Stimulated activated CD4-positive, alpha-beta T cell treated with anti-CD3 and anti-CD28 coated beads, Interleukin-4, amount 100 ng/mL, for 24 hours (primary cell): ENCODE measurements at regions not wholly inside any gene's neighbourhood (a gene's known extent, or its start where the extent isn't known, plus 50 kb on each side); places are given as distances from the start of the nearest gene placed in this dataset.

Experiments used
- DNase-seq: peaks from one replicate; pipeline ENCODE4 v3.0.0-alpha.2; 2020

DNA sequence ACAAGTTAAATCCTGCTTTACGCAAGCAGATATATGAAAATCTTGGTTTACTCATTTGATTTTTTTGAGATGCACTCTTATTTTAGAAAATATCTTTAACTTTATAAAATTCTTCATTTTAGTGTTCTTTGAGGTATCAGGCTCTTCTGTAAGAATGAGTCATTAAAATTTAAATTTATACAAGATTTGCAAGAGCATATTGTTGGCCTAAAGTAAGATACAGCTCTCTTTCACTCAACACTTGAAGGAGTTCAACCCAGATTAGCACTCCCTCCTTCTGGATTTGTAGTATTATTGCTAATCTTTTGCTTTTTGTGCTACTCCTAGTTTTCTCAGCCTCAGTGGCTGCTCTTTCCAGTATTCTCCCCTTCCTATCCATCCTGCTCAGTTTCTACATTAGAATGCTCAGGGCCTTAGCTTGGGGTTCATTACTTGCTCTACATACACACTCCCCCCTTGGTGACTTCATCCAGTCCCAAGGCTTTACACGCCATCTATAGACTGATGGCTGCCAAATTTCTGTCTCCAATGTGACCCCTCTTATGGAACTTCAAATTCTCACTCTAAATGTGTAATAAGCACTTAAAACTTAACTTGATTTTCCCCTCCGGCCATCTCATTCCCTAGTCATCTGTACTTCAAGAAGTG is 425.3 kb upstream of the FANCL start:
- no peak for DNase-seq

DNA sequence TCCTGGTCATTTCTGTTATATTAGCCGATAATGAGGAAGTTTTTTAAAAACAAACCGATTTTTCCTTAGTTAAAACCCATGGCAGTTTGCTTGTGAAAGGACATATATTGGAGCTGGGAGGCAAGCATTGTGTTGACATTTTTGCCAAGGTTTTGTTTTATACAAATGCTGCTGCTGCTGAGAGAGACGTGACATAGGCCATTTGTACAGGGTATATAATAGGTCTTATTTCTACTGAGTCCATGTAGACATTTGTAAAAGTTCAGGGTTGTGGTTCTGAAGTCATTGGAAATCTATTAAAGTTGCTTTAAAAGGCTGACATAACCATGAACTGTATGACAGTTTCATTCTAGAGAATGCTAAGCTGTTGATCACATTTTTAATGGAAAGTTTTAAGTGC is 424.0 kb upstream of the FANCL start:
- DNase-seq, result no peak

DNA sequence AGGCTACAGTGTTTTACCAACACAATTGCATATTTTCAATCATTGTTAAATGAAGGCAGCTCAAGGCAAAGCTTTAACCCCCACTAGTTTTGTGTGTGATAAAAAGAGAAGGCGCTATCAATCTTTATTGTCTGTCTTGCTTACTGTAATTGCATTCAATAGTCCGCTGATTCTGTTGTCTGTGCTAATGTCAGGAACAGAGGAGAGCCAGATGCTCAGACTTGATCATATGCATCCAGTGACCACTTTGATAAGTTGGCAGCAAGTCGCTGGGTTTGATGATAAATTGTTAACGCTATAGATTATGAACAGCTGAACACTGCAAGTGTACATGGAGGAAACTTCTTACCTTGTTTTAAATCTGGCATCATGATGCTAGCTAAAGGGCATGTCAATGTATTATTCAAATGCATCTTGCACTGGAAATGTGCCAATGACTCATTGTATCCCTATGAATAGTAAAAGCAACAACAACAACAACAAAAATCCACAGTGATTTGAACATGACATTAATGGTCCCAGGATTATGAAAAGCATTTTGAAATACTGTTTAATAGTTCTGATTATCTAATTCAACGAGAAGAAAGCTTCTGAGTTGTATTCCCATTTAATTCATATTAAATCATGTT is 423.5 kb upstream of the FANCL start:
- no peak for DNase-seq

DNA sequence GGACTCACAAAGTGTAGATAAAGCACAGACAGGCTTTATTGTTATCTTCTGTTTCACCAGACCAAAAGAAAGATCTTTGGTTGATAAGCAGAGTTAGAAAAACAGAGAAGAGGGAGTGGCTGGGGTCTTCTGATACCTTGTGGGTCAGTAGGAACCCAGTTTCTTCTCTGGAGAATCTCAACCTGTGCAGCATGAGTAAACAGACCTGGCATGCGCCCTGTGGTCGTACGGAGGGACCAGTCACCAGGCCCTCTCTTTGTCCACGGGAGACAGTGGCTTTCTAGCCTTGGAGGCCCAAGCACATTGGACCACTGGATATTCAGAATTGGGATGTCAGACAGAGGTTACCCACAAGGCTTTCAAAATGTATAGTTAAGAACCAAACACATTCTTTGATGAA is 418.9 kb upstream of the FANCL start:
- no peak for DNase-seq

DNA sequence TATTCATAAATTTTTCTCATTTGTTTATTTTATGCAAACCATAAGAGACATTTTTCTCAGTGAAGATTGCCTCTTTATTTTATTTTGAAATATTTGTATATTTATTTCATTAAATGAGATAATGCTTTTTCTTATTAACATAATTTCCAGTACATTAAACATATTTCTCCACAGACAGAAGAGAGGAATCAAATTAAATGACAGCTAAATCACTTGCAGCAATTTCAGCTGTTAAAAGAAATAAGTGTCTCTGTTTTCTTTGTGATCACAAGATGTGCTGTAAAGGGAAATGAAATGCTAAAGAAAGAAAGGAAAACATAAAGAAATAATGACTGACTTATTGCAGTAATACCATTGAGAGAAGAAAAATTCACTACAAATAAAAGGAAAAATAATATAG is 414.0 kb upstream of the FANCL start:
- DNase-seq, result no peak

DNA sequence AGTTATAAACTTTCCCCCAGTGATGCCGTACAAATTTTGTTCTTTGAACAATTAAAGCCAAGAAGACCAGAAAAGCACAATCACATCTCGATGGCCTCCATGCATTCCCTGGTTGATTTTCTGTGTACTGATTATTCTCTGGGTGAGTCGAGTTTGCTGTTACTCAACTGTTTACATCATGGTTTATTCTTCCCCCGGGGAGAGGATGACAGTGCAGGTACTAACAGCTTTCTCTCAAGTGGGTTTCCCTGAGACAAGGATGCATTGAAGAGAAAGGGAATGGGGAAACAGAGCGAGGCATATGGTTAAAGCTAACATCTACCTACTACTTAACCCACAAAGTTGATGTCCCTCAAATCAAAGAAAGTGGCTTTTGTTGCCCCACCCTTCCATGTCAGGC is 410.8 kb upstream of the FANCL start:
- DNase-seq, result no peak

DNA sequence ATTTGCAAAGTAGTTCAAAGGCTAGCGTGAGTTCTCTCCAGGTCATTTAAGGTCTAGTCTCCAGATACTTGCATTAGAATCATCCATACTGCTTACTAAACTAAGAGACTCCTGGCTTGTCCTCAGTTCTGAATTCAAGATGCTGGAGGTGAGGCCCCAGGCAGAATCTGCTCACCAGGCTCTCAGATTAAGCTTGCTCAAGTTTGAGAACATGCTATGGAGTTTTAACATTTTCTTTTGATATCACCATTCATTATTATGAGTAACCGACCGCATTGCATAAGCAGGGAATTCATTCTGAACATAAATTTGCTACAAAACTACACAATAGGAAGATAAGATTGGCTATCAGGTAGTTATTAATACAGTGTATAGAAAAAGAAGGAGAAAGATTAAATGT is 409.7 kb upstream of the FANCL start:
- DNase-seq, result no peak

DNA sequence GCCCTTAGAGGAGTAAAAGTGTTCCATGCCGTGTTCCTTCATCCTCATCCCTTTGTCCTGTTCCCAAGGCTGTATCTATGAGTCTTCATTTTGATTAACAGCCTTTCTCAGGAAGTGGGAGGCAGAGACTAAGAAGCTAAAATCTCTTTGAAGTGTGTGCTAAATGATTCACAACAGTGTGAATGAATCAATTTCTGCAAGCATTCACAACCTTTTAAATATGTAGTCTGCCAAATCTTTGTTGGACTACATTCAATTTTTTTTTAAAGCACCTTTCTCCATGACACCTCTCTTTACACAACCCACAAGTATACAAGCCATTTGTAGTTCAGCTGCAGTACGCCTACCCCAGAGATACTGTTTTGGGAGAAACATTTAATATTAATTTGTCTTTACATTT is 408.6 kb upstream of the FANCL start:
- DNase-seq, result no peak

DNA sequence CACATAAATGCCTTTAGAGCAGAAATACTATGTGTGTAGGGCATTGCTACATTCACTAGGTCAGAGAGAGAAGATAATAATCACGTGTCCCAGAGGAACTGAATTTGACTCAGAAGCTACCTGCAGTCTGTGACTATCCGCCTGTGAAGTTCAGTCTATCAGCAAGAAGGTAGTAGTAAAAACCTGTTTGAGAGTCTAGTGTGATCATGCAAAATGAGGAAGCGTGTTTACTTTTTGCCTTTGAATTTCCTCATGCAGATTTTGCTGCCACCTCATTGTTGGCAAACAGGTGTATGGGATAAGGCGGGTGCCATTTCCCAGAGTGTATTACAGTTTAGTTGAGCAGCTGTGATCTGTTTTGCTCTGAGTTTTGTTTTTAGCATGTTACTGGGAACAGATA is 403.9 kb upstream of the FANCL start:
- DNase-seq, result no peak

DNA sequence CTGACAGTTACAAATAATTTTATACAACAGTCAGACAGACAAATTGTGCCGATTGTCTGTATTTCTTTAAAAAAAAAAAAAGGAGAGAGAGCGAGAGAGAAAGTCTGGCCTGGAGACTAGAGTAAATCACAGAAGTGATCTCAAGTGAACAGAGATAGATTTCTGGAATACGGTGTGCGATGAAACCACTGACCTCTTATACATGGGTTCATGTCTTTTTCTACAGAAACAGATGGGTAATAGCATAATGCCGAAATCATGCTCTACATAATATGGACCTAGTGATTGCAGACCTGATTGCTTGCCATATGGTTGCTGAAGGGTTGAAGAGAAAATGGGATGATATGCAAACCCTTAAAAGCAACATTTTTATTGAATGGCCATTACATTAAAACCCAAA is 403.3 kb upstream of the FANCL start:
- no peak for DNase-seq

DNA sequence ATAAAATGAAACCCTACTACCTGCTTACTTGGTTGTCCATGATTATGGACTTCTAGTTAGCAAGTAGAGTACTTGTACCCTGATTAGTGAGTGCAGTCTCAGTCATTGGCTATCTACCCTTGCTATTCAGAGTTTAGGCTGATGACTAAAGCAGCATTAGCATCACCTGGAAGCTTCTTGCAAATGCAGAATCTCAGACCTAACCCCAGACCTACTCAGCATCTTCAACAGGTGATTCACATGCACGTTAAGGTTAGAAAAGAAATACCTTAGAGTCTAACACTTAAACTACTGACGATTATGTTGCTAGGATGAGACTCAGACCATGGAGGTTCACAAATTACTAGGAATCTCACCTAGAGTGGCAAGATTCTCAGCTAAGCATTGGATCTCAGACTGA is 399.9 kb upstream of the FANCL start:
- DNase-seq, result no peak

DNA sequence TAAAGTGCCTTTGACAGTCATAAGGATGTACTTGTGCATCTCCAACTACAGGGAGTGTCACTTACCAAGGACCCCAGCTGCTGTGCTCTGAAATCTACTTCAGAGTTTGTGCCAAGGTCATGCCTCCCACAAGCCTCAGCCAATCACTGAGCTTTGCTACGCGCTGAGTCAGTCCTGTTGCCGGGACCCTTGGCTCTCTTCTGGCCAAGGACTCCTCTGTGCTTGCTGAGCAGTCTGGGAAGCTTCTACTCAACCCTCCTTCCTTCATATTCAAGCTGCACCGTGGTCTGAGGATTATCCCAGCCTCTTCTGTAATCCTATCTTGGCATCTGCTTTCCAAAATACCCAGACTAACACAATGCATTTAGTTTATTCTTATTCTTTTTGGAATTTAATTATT is 398.9 kb upstream of the FANCL start:
- no peak for DNase-seq

DNA sequence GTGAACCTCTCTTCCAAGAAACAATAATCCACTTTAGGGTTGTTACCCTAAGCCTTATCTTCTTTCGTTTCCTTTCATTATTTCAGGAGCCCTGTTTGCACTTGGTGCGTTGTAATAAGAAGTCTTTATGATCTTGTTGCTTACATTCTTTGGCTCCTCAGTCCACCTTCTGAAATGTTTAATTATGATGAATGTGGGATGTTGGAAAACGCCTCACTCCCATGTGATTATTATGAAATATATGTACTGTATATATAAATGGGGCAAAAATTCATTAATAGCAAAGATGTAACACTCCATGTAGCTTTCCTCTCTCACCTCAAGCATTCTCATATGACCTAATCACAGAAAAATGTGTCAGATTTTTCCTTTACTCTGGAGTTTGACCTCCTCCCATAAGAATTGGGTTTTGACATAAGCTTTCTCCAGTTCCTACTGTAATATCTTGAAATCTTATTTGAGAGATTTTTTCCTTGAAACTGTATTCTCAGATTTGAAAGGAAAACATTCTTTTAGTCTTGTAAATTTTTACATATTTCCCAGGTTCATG is 397.2 kb upstream of the FANCL start:
- no peak for DNase-seq

DNA sequence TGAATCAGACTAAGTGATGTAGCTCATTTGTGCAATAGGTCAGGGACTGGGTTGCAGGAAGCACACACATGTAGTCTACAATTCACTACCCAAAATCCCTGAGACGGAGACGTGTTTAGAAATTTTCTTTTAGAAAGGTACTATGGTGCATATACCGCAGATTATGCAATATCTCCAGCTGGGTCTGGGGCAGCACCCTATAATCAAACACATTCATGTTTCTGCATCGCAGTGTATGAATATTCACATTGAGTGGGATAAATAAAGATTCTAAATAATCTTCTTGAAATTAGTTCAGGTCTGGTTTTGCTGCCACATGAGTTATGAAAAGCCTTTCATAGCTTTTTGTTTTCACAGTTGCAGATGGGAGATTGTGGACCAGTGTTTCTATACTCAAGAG is 395.7 kb upstream of the FANCL start:
- no peak for DNase-seq

DNA sequence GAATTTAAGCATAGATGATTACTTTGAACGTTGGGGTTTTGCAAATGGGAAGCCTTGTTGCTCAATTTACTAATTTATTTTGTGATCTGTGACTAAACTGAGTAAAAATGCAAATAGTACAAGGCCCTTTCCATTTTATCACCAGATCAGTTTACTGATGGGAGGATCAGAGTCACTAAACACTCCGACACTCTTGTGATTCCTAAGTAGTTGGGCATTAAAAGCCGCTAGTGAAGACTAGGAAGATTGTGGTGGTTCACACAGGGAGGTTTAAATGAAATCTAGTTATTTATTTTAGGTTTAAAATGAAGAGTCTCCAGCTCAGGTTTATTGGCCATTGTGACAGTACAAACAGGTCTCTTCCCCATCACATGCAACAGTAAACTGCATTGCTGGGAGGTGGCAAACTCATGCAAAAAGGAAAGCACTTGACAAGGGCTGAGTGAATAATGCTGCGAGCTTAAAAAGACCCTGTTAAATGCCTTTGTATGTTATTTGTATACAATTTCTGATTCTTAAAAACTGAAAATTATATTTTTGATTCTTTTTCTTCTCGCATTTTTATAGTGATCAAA is 394.8 kb upstream of the FANCL start:
- no peak for DNase-seq

DNA sequence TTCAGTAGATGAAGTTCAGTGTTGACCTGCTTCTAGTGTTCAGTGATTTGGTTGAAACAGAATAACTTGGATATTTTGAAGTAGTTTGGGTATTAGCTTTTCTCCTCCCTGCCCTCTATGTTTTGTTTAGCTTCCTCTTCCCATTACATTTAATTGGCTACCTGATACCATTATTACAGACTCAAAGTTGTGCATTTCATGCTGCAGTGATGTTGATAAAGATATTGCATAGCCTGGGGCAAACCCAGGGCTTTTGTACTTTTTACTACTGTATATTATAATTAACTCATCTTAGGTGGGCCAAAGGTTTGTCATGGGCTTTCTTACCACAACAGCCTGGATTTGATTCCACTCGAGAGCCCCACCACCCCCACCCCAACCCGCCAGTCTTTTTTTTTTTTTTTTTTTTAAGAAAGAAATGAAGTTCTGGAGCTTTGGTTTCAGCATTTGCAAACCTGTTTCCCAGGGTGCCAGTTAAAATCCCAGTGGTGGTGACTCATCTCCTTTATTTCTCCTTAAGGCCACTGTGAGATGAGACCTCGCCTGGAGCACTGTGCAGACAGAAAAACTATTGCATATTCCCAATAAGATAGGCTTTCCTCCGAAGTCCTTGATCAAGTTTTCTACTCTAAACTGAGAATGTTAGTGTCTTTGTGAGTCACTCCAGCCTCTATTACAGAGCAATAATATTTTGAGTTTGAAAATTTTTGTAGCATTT is 393.7 kb upstream of the FANCL start:
- DNase-seq, result no peak

DNA sequence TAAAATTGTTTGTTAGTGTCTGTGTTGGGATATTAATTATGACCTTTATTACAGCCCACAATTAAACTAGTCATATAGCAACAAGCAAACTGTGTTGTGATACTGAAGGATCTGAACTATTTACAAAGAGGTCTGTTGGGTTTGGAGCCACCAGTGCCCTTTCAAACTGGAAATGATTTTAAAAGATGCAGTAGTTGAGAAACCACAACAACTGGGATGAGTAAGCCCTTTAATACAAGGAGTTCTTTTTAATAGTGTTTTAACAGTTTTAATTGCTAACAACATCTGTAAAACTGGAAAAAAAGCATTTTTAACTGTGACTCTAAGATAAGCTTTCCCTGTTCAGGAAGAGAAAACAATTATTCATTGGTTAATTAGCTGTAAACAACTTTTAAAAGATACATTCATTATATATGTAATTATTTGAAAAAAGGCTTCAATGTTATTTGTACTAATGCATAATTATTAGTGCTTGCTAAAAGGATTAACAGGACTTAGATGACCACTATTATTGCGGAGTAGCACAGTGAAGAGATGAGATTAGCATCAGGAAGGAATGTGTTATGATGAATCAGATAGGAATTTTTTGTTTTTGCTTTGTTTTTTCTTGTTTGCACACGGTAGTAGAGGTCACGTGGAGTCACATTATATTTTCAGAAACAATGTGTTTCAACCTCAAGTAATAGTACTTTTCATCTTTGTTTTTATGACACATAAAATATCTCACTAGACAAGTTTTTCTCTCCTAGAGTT is 392.7 kb upstream of the FANCL start:
- no peak for DNase-seq

DNA sequence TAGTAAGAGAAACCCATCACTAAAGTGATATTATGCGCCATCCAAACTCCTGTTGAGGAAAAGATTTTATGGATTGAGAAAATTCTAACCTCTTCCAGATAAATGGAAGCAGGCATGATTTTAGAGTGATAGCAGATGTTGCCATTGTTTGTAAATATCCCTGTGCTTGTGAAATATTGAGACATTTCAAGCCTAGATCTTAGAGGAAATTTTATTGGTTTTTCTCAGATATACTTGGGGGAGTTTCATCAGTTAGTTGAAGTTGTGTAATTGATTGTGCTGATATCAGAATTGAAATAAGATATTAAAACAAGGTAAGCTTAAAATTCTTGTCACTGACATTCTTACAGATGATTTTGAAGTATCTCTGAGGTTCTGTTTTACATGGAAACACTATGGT is 390.9 kb upstream of the FANCL start:
- DNase-seq, result no peak

DNA sequence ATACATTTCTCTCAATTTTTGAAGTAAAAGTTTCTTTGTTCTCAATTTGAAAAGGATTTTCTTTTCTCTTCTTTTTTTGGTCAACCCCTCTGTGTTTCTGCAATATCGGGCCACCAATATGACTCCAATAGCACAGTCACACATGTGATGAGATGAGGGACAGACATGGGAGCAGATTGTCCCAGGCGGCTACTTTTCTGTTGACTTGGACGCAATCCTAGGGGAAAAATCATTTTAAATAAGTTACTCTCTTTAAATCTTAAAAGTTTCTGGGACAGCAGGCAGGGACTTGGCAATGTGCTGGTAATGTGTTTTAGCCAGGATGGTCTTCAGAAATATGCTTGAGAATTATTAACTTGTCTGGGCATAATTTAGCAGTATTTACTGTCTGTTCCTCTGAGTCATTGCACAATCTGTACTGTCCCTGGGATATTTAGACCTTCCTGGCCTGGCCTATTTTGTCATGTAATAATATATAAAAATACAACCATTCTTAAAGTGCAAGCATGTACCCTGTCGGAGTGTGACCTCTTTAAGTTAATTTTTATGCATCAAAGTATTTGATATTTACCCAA is 388.5 kb upstream of the FANCL start:
- no peak for DNase-seq

DNA sequence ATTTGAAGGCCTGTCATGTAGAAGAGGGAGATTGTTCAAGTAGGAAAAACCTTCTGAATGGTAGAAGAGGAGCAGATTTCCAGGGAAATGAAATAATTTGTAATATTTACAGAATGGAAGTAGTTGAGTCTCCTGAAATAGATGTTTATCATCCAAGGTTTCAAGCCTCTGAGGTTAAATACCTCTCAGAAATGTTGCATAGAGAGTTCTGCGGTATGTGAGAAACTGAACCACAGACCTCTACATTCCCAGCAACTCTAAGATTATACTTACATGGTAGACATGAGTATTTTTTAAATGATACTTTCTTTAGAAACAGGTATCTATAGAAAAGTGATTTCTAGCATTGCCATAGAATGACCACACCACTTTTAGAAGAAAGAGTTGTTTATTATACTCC is 379.8 kb upstream of the FANCL start:
- no peak for DNase-seq

DNA sequence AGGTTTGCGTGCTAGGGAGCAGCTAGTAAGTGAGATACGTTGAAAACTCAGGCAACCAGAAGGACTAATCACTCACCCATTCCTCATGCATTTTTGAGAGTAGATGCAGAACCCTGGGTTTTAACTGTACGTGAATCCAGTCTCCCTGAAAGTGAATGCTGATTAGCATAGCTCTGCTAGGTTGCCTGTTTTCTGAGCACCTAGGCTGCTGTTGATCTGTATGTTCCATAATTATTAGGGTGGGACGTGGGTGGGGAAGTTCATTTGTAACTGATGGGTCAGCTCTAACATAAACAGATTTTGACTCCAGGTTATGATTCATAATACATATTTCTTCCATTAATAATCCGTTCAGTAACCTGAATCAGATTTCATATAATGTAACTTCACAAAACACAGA is 379.0 kb upstream of the FANCL start:
- DNase-seq, result no peak

DNA sequence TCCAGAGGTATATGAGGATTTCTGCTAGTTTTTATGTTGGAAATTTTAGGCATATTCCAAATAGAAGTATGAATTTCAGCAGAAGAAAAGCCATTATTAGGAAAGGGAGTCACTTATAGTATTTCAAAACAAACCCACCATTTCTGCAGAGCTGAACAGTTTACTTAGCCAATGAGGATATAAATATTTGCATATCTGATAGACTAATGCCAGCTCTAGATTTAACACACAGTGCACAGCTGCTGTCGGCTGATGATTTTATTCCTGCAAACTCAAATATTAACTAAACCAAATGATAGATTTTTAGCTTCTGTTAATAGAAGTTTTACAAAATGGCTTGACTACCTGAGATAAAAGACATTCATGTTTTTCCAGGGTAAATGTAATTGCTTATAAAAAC is 375.8 kb upstream of the FANCL start:
- no peak for DNase-seq

DNA sequence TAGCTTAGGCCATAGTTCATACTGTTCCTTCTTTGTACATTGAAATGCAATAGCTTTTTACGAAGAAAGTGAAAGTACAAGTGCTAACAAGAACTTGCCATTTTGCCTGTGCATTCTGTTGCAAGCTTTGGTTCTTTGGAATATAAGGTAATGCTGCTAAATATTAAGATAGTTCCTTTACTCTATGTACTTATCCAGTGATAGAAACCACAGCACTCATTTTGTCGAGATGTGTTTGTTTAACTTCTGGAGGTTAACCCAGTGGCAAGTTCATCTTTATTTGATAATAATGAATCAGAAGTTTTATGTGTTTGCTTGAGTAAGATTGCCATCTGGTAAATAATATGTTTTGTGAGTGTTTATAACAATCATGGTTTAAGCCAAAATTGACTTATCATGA is 373.1 kb upstream of the FANCL start:
- no peak for DNase-seq
